ENCODE measurements at regions not wholly inside any gene's neighbourhood (a gene's known extent, or its start where the extent isn't known, plus 50 kb on each side); places are given as distances from the start of the nearest gene placed in this dataset.

- TF ChIP-seq CTCF (IDR thresholded peaks at IDR 0.05; ENCODE audit: low read depth, low read length, missing input control) = no peak
- TF ChIP-seq JUND (IDR thresholded peaks at IDR 0.05) = no peak
- TF ChIP-seq REST (IDR thresholded peaks at IDR 0.05) = no peak
- TF ChIP-seq EGR1 (IDR thresholded peaks at IDR 0.05; ENCODE audit: low read depth in 2 of 2) = no peak
- no peak for TF ChIP-seq SP1 (IDR thresholded peaks at IDR 0.05)
Observed at GRCh38 chr11:82105331-82105998, 628.2 kb downstream of the FAM181B start.

Measured in liver (tissue), 3 donors.